ENCODE measurements at regions not wholly inside any gene's neighbourhood (a gene's known extent, or its start where the extent isn't known, plus 50 kb on each side); places are given as distances from the start of the nearest gene placed in this dataset.

DNA sequence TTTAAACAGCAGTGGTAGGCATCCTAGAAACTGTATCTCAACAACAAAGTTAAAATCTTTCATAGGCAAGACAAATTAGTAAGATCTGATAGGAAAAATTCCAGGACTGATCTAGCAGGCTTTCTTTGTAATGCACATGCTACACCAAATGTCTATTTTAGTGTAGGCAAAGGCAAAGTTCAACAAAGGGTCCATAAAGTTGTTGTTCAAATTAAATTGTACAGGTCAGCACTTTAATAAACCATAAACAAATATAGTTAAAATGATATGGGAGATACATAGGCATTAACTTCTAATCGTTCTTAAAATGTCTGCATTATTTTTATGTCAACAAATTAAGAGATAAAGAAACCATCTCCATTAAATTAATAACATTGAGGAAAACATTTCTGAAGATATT lies 413.0 kb downstream of the TUSC7 start:
- ChIA-PET POLR2A (no interaction called here), CTCF (no interaction called here)
- Histone ChIP-seq H3K27ac (ENCODE audit: low read depth, low read length) (no peak overlapping the region), H3K4me3 (ENCODE audit: low read depth, low read length) (no peak overlapping the region), H3K27me3 (ENCODE audit: control insufficient read depth, insufficient read depth, low read length) (no peaks in the 10 kb centered on the region), H3K9me3 (ENCODE audit: control insufficient read depth, insufficient read depth, low read length) (no peaks in the 10 kb centered on the region)
- no peak for DNase-seq (ENCODE audit: low read depth, low spot score)
- no peak for TF ChIP-seq CTCF (IDR thresholded peaks at IDR 0.05; ENCODE audit: low read depth, low read length)

- DNase-seq (ENCODE audit: low read depth, low spot score): no peak
- CTCF ChIA-PET: no interaction called here
- no peak overlapping the region for H3K27ac ChIP-seq (ENCODE audit: low read depth, low read length)
- H3K9me3 ChIP-seq (ENCODE audit: control insufficient read depth, insufficient read depth, low read length): no peaks in the 10 kb centered on the region
- no peak for TF ChIP-seq CTCF (IDR thresholded peaks at IDR 0.05; ENCODE audit: low read depth, low read length)
- no peak overlapping the region for H3K4me3 ChIP-seq (ENCODE audit: low read depth, low read length)
- POLR2A ChIA-PET: no interaction called here
- H3K27me3 ChIP-seq (ENCODE audit: control insufficient read depth, insufficient read depth, low read length): no peaks in the 10 kb centered on the region
Observed at GRCh38 chr3:117126460-117126859, 416.9 kb downstream of the TUSC7 start.

DNA sequence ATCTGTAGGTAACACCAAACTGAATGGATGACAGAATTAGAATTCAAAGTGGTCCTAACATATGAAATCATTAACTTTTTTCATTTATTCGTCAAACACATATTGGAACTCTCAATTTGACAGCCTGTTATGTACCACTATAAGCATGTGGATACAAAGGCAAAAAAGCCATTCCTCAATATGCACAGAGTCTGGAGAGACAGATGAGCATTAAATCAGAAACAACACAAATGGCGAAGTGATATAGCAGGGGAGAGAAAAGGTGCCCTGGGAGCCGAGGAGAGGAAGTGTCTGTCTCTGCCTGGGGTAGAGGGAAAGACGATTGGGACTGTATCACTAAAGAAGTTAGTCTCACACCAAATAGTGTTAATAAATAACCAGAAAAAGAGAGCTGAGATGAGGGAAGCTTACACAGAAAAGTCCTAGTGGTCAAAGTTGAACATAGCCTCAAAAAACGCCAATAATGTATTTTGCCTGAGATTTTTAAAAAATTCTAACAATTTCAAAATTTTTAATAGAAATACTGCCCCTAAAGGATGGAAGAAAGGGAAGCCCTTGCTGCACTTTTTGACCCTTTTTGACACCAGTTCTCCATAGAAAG lies 417.5 kb downstream of the TUSC7 start:
- CTCF ChIA-PET: interaction anchor here (0.7 kb wide), 1 partner anchor 9 kb away, joined by 4 read pairs; no protein-coding TSS in a partner anchor
- H3K9me3 ChIP-seq (ENCODE audit: control insufficient read depth, insufficient read depth, low read length): no peaks in the 10 kb centered on the region
- no peaks in the 10 kb centered on the region for H3K27me3 ChIP-seq (ENCODE audit: control insufficient read depth, insufficient read depth, low read length)
- DNase-seq (ENCODE audit: low read depth, low spot score): no peak
- TF ChIP-seq CTCF (IDR thresholded peaks at IDR 0.05; ENCODE audit: low read depth, low read length): peak; percentile 12; the same call in 1 of the 2 replicates
- no peak overlapping the region for H3K27ac ChIP-seq (ENCODE audit: low read depth, low read length)
- H3K4me3 ChIP-seq (ENCODE audit: low read depth, low read length): no peak overlapping the region
- POLR2A ChIA-PET: no interaction called here

DNA sequence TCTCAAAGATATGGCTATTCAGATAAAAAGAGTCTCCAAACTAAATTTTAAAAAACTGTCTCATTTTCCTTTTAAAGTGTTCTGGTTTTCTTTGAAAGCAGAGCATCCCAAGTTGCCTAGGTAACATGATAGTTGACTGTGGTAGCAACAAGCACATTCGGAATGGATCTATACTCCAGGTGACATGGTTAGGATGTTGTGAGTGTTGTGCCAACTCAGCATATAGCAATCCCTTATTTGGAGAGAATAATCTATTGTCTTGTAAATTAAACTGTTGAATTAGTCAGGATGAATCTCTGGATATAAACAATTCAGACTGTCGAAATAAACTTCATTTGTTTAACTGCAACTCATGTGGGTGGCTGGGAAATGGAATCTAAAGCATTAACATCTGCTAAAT lies 418.6 kb downstream of the TUSC7 start:
- TF ChIP-seq CTCF (IDR thresholded peaks at IDR 0.05; ENCODE audit: low read depth, low read length): no peak
- no peak for DNase-seq (ENCODE audit: low read depth, low spot score)
- CTCF ChIA-PET: no interaction called here
- no peaks in the 10 kb centered on the region for H3K27me3 ChIP-seq (ENCODE audit: control insufficient read depth, insufficient read depth, low read length)
- no peaks in the 10 kb centered on the region for H3K9me3 ChIP-seq (ENCODE audit: control insufficient read depth, insufficient read depth, low read length)
- POLR2A ChIA-PET: no interaction called here
- H3K4me3 ChIP-seq (ENCODE audit: low read depth, low read length): no peak overlapping the region
- no peak overlapping the region for H3K27ac ChIP-seq (ENCODE audit: low read depth, low read length)

GRCh38 chr3:117128872-117129271 lies 419.3 kb downstream of the TUSC7 start:
- CTCF ChIA-PET: interaction anchor here (1.0 kb wide), 1 partner anchor 70 kb away, joined by 4 read pairs; no protein-coding TSS in a partner anchor
- no peaks in the 10 kb centered on the region for H3K9me3 ChIP-seq (ENCODE audit: control insufficient read depth, insufficient read depth, low read length)
- H3K27ac ChIP-seq (ENCODE audit: low read depth, low read length): no peak overlapping the region
- no peak overlapping the region for H3K4me3 ChIP-seq (ENCODE audit: low read depth, low read length)
- no peaks in the 10 kb centered on the region for H3K27me3 ChIP-seq (ENCODE audit: control insufficient read depth, insufficient read depth, low read length)
- POLR2A ChIA-PET: no interaction called here
- no peak for TF ChIP-seq CTCF (IDR thresholded peaks at IDR 0.05; ENCODE audit: low read depth, low read length)
- DNase-seq (ENCODE audit: low read depth, low spot score): no peak
